ENCODE measurements at regions not wholly inside any gene's neighbourhood (a gene's known extent, or its start where the extent isn't known, plus 50 kb on each side); places are given as distances from the start of the nearest gene placed in this dataset.

DNA sequence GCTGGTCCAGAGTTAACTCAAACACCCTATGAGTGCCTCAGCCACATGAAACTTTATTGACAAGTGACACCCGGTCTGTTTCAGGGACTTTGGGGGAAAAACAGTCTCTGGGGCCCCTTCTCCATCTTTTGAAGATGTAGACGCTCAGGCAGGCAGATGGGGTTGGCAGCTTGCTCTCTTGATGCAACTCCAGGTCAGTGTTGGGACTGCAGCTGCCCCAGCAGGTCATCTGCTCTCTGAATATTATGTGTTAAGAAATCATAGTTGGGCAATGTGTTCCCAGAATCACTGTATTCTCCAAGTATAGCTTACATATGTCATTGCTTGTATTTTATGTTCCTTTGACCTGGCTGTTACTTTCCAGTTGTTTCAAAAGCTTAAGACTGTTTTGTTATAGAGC lies 544.9 kb upstream of the MGMT start:
- TF ChIP-seq POLR2A (IDR thresholded peaks at IDR 0.05; ENCODE audit: low read length): no peak
- no peak for TF ChIP-seq GATA1 (IDR thresholded peaks at IDR 0.05; ENCODE audit: low read depth, low read length)

All from erythroblast (primary cell).